A172 (cell line): ENCODE measurements at regions not wholly inside any gene's neighbourhood (a gene's known extent, or its start where the extent isn't known, plus 50 kb on each side); places are given as distances from the start of the nearest gene placed in this dataset.

Experiments
- DNase-seq: peaks from one replicate; pipeline ENCODE4 v3.0.0-alpha.2; 2015; ENCODE audit warnings: low spot score

- no peak for DNase-seq
Measured at GRCh38 chr9:89721971-89722530, 117.2 kb downstream of the GADD45G start.

- no peak for DNase-seq
Measured at GRCh38 chr9:89722712-89723111, 117.9 kb downstream of the GADD45G start.

GRCh38 chr9:89723469-89724100 is 118.8 kb downstream of the GADD45G start:
- peak; percentile 37 for DNase-seq

- DNase-seq = no peak
Measured at GRCh38 chr9:89724659-89725058, 119.8 kb downstream of the GADD45G start.

GRCh38 chr9:89725271-89725670 is 120.5 kb downstream of the GADD45G start:
- DNase-seq = no peak

- DNase-seq = no peak
Measured at GRCh38 chr9:89729954-89730530, 125.2 kb downstream of the GADD45G start.

- DNase-seq = no peak
Measured at GRCh38 chr9:89730715-89731114, 125.9 kb downstream of the GADD45G start.

GRCh38 chr9:89731262-89732182 is 126.7 kb downstream of the GADD45G start:
- no peak for DNase-seq

GRCh38 chr9:89732295-89732938 is 127.6 kb downstream of the GADD45G start:
- DNase-seq = peak; percentile 75

GRCh38 chr9:89732939-89733324 is 128.1 kb downstream of the GADD45G start:
- no peak for DNase-seq

GRCh38 chr9:89734600-89735041 is 129.8 kb downstream of the GADD45G start:
- DNase-seq = no peak

GRCh38 chr9:89738137-89738932 is 133.5 kb downstream of the GADD45G start:
- no peak for DNase-seq

GRCh38 chr9:89739511-89739910 is 134.7 kb downstream of the GADD45G start:
- DNase-seq = no peak

- no peak for DNase-seq
Measured at GRCh38 chr9:89739916-89740315, 135.1 kb downstream of the GADD45G start.

GRCh38 chr9:89740722-89741121 is 135.9 kb downstream of the GADD45G start:
- no peak for DNase-seq

- DNase-seq = no peak
Measured at GRCh38 chr9:89742660-89743059, 137.8 kb downstream of the GADD45G start.

- no peak for DNase-seq
Measured at GRCh38 chr9:89743216-89743572, 138.4 kb downstream of the GADD45G start.

- DNase-seq = no peak
Measured at GRCh38 chr9:89743573-89744254, 138.9 kb downstream of the GADD45G start.

- DNase-seq = no peak
Measured at GRCh38 chr9:89744255-89744648, 139.4 kb downstream of the GADD45G start.

- DNase-seq = no peak
Measured at GRCh38 chr9:89744730-89745129, 139.9 kb downstream of the GADD45G start.
